Stimulated activated CD8-positive, alpha-beta memory T cell treated with anti-CD3 and anti-CD28 coated beads, Interleukin-12 subunit alpha, Interleukin-12 subunit beta, amount 100 ng/mL, for 24 hours (primary cell): ENCODE measurements at regions not wholly inside any gene's neighbourhood (a gene's known extent, or its start where the extent isn't known, plus 50 kb on each side); places are given as distances from the start of the nearest gene placed in this dataset.
"Not testable (repeated sequence)": the region's sequence is repeated elsewhere in the genome, so short reads cannot be mapped to it uniquely, and the experiment has no call there.

Experiments used
- DNase-seq: peaks from one replicate; pipeline ENCODE4 v3.0.0-alpha.2; 2020; ENCODE audit errors: extremely low read depth

DNA sequence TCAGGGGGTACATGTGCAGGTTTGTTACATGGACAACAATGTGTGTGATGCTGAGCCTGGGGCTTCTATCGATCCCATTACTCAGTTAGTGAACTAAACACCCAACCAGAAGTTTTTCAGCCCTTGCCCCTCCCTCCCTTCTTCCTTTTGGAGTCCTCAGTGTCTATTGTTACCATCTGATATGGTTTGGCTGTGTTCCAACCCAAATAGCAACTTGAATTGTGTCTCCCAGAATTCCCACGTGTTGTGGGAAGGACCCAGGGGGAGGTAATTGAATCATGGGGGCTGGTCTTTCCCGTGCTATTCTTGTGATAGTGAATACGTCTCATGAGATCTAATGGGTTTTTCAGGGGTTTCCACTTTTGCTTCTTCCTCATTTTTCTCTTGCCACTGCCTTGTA, 186.3 kb downstream of the AEBP2 start:
- not testable (repeated sequence) for DNase-seq

DNA sequence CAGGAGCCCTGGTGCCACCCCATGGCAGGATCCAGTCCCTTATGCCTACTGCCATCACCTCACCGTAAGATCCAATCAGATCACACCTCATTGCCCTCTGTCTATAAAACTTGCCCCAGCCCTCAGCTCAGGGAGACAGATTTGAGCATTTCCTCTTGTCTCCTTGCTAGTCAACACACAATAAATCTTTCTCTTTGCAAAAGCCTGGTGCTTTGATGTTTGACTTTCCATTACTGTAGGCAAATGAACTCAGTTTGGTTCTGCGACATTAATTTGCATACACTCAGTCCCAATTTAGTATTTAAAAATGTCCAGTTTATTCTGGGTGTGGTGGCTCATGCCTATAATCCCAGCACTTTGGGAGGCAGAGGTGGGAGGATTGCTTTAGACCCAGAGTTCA, 188.4 kb downstream of the AEBP2 start:
- no peak for DNase-seq

- DNase-seq, result no peak
Observed at GRCh38 chr12:19630536-19630935, 191.2 kb downstream of the AEBP2 start.

- DNase-seq, result no peak
Observed at GRCh38 chr12:19633194-19633593, 193.9 kb downstream of the AEBP2 start.

- no peak for DNase-seq
Observed at GRCh38 chr12:19633641-19634040, 194.3 kb downstream of the AEBP2 start.

DNA sequence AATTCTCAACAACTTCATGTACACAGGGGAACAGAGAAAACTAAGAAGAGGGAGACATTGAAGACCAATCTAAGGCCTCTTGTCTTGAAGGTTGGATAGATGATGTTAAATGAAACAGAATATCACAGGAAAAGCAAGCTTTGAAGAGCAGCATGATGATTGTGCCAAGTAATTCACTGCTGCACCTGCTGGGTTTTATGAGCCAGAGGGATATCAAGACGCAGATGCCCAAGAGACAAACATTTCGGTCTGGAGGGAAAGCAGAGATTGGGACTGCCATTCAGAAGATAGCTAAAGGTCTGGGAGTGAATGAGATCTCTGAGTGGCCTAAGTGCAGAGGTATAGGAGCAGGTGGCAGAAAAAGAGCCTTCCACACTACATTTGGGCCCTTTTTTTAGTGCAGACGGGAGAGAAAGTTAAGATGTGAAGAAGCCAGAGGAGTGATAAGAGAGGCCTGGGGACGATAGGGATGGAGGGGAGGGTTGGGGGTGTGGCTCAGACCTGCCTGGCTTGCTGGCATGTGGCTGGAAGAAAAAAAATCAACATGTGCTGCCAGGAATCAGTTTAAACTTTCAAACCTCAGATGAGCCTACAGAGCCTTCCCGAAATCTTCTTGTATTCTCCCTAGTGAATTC, 200.6 kb downstream of the AEBP2 start:
- no peak for DNase-seq

DNA sequence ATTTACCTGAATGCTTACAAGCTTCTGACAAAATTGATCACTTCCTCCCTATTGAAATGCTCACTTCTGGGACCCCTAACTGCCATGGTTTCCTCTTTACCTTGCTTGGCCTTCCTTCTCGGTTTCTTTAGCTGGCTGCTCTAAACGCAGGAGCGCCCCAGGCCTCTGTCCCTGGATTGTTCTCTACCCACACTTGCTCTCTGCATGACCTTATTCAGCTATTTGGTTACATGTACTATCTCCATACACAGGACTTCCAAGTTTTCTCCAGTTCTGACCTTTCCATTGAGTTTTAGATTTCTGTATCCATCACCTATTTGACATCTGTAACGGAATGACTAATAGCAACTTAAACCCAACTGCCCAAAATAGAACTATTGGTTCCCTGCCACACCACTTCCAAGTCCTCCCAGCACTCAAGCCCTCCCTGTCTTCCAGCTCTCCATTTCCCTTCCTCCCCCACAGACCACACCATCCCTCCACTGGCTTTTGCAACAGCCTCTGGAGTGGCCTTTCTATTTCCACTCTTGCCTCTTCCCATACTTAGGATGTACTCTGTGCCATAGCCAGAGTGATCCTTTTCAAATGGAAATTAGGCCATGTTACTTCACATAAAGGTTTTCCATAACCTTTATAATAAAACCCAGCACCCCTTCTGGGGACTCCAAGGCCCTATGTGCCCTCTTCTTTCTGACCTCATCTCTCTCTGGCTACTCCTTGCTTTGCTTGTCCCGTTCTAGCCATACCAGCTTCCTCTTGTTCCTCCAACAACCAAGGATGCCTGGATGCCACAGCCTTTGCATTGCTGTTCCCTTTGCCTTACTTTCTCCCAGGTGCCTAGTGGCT, 202.2 kb downstream of the AEBP2 start:
- DNase-seq, result no peak

- DNase-seq, result no peak
Observed at GRCh38 chr12:19642345-19642744, 203.1 kb downstream of the AEBP2 start.

DNA sequence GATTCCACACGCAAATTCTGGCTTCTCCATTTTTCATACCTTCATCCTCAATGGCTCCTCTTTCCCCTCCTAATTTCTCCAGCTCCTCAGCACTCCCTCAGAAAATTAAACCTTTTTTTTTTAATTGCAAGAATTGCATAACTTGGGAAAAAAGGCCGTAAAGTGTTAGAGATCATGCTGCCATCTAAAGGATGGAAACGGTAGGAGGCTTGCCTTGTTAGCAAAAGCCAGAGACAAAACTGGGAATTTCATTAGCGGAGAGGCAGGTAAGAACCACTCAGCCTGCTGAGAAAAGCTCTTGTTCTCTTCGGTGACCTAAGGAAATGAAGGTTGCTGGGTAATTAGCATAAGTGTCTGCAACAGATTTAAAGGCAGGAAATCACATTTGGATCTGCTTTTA, 204.3 kb downstream of the AEBP2 start:
- DNase-seq, result no peak

DNA sequence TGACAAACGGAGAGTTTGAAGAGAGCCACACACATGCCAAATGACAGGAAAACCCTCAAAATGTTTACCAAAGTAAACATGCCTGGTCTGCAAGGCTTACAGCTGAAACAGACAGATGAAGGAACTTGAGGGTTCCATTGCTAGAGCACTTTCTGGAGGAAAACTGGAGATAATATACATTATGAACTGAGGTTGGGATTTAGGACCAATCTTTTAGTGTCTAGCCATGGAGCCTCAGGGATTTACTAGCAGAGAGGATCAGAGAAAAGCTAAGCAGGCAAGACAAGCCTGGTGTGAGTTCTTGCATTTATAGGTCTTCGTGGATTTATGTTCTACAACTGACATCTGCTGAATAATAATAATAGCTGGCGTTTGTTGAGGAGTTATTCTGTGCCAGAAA, 205.3 kb downstream of the AEBP2 start:
- DNase-seq, result no peak

DNA sequence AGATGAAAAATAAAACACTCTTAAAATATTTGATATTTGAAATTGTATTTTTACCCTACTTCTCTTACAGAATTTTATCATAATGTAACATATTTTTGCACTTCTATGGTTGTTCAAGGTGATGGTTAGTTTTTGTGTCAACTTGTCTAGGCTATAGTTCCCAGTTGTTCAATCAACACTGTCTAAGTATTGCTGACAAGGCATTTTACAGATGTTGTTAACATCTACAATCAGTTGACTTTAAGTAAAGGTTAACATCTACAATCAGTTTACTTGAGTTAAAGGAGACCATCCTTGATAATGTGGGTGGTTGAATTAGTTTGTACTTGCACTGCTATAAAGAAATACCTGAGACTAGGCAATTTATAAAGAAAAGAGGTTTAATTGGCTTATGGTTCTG, 206.5 kb downstream of the AEBP2 start:
- DNase-seq, result no peak

DNA sequence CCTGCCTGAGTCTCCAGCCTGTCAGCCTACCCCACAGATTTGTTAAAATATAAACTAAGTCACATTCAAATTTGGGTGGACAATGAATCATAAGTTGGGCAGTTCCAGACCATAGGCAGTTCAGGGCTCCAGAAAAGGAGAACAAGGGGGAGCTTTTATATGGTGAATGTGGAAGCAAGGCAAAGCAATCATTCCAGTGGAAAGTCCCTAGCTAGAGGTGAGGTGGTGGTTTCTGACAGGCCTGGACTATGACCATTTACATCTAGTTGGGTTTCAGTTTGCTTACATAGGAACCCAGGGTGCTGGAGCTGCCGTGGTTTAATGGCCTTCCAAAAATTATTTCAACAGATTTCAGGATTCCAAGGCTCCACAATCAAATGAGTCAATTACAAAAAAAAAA, 207.3 kb downstream of the AEBP2 start:
- no peak for DNase-seq

DNA sequence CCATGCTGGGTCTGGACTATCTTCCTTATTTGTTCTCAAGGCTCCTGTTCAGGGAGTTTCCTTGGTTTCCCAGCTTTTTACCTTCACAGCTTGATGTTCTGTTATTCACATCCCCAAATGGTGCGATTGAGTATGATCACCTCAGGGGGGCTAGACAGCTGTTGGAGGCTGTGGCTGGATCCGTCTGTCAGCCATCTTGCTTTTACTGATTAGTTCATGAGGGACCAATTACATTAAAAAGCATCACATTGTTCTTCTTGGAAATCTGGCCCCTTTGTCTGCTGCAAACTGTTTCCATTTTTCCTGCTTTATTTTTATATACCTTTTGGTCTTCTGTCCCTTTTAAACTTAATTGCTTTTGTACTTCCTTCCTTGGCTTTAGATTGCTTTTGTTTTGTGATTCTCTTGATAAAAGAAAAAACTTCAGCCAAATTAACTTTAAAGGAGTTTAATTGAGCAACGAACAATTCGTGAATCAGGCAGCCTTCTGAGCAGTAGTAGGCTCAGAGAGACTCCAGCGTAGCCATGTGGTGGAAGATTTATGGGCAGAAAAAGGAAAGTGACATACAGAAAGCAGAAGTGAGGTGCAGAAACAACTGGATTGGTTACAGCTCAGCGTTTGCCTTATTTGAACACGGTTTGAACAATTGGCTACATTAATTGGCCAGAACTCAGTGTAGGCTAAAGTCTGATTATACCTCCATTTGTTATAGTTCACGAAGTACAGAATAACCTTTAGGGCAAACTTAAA, 208.7 kb downstream of the AEBP2 start:
- DNase-seq, result no peak

- DNase-seq, result no peak
Observed at GRCh38 chr12:19648591-19648990, 209.3 kb downstream of the AEBP2 start.

GRCh38 chr12:19652386-19652785, 213.1 kb downstream of the AEBP2 start:
- DNase-seq, result no peak

GRCh38 chr12:19654650-19655376, 215.5 kb downstream of the AEBP2 start:
- DNase-seq, result no peak

- DNase-seq, result no peak
Observed at GRCh38 chr12:19657118-19657731, 217.9 kb downstream of the AEBP2 start.

GRCh38 chr12:19657732-19658130, 218.4 kb downstream of the AEBP2 start:
- DNase-seq, result no peak

GRCh38 chr12:19659086-19659485, 219.8 kb downstream of the AEBP2 start:
- DNase-seq, result no peak

GRCh38 chr12:19659501-19659900, 220.2 kb downstream of the AEBP2 start:
- DNase-seq, result no peak

DNA sequence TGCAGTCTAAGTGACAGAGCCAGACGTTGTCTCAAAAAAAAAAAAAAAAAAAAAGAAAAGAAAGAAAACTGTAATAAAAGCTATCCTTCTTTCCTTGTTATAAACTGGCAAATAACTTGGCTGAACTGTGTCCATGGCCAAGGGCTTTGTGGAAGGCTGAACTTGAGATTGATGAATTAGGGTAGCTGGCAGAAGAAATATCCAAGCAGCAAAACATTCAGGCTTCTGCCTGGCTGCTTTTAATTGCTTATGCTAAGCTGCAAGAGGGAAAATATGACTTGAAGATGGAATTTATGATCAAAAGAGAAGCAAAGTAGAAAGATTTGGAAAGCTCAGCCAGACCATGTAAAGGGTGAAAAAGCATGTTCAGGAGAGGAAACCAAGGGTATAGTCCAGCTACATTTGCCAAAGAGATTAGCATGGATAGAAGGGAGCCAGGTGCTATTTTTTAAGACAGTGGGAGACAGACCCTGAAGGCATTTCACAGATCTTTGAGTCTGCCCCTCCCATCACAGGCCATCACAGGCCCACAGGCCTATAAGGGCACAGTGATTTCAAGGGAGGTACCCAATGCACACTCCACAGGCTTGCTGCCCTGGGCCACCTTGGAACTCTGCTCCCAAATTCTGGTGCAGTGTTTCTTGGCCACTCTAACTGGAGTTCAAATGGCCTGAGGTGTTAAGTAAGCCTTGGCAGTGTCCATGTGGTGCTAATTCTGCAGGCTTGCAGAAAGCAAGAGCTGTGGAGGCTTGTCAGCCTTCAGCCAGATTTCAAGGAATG, 226.0 kb downstream of the AEBP2 start:
- no peak for DNase-seq
